ENCODE measurements at regions not wholly inside any gene's neighbourhood (a gene's known extent, or its start where the extent isn't known, plus 50 kb on each side); places are given as distances from the start of the nearest gene placed in this dataset.

DNA sequence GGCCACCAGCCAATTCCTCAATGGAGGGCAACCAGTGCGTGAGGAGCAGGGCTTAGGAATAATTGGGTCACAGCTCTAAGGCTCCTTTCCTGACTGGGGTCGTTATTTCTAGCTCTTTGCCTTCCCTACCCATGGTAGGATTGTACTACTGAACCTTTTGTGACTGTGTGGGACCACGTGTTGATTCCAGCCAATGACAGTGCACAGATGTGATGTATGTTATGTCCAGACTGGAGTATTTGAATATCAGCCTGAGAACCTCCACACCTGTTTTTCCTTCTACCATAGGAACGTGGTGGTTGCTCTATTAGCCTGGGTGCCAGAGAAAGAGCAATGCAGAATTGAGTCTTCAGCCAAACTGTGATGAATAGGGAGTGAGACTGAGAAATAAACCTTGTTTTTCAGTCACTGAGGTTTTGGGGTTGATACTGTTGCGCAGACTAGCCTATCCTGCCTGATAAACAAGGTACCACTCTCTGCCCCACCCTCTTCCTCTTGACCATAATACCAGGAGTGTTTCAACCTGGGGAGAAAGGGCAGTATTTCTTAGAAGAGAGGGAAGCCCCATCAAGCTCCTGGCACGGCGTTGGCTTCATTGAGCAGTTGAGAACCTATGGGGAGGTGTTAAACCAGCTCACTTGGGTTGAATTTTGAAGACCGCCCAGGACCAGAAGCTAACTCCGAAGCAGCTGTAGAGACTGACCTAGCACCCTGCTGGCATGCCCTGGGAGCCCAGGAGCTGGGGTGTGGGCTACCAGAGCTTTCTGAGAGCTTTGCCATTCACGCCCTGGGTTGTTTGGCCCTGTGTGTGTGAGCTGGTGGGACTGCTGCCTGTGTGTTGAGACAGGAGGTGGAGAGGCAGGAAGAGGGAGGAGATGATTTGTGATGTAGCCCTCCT is 105.5 kb upstream of the BACH2 start:
- Histone ChIP-seq H3K27ac (no peak overlapping the region), H3K36me3 (no peaks in the 10 kb centered on the region), H3K27me3 (no peaks in the 10 kb centered on the region), H3K9me3 (no peaks in the 10 kb centered on the region), H3K4me3 (no peak overlapping the region), H3K4me1 (no peaks in the 10 kb centered on the region)
- no peak for TF ChIP-seq POLR2A (IDR thresholded peaks at IDR 0.05)
- TF ChIP-seq, protein P1, sequence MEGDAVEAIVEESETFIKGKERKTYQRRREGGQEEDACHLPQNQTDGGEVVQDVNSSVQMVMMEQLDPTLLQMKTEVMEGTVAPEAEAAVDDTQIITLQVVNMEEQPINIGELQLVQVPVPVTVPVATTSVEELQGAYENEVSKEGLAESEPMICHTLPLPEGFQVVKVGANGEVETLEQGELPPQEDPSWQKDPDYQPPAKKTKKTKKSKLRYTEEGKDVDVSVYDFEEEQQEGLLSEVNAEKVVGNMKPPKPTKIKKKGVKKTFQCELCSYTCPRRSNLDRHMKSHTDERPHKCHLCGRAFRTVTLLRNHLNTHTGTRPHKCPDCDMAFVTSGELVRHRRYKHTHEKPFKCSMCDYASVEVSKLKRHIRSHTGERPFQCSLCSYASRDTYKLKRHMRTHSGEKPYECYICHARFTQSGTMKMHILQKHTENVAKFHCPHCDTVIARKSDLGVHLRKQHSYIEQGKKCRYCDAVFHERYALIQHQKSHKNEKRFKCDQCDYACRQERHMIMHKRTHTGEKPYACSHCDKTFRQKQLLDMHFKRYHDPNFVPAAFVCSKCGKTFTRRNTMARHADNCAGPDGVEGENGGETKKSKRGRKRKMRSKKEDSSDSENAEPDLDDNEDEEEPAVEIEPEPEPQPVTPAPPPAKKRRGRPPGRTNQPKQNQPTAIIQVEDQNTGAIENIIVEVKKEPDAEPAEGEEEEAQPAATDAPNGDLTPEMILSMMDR (IDR thresholded peaks at IDR 0.05), result no peak
- intact Hi-C loops (cut with DNase I; ENCODE audit: low total_unique reads), result no loop called here
- DNase-seq, result no peak

DNA sequence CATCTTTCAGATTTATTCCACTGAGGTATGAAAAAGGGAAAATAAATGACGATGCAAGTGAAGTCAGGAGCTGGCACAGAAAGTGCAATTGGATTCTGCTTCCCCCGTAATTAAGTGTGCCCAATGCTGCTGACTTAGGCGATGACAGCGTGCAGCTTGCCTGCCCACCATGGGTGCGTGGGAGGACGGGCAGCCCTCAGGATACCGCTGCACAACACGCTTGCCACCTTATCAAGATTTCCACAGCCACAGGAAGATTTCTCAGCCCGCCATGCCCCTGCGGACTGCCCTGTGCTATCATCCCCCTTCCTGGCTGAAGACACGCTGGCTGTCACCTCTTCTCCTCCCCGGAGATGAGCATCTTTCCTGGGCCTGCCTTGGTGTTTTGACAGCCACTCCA is 103.3 kb upstream of the BACH2 start:
- no peaks in the 10 kb centered on the region for H3K4me1 ChIP-seq
- no peaks in the 10 kb centered on the region for H3K36me3 ChIP-seq
- H3K27ac ChIP-seq, result no peak overlapping the region
- intact Hi-C loops (cut with DNase I; ENCODE audit: low total_unique reads), result loop anchor here (10.0 kb wide), 1 partner anchor 455 kb away; no protein-coding TSS in a partner anchor
- TF ChIP-seq, protein P1 (IDR thresholded peaks at IDR 0.05), result no peak
- TF ChIP-seq POLR2A (IDR thresholded peaks at IDR 0.05), result no peak
- DNase-seq, result no peak
- no peak overlapping the region for H3K4me3 ChIP-seq
- H3K27me3 ChIP-seq, result no peaks in the 10 kb centered on the region
- no peaks in the 10 kb centered on the region for H3K9me3 ChIP-seq

DNA sequence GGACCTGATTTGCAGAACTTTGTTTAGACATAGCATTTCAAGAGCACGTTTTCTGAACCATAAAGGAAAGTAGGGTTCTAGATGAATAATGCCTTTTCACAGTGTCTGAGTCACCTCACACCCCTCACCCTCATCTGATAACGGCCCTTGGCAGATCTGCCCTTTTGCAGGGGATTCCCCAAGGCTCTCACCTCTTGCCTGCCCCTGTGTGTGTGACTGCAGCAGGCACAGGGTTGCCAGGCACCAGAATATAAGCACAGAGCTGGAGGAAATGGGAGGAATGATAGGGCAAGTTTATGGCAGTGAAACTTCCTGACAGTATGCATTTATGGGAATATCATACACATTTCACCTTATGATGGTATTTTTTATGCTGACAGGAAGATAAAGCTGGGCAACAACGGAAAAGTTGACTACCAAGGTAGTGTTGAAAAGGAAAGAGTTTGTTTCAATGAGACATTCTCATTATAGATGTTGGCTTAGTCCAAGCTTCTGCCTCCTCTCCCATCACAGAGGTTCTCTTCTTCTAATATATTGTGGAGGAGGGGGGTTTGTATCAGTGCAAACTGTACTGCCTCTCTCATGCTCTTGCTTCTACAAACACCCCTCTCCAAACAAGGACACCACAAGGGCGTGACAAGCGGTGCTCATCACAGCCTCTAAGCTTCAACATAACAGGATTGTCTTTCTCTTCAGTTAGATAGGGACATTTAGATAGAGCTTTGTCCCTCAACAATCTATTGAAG is 101.5 kb upstream of the BACH2 start:
- Histone ChIP-seq H3K27ac (no peak overlapping the region), H3K4me1 (no peaks in the 10 kb centered on the region), H3K4me3 (no peak overlapping the region), H3K36me3 (no peaks in the 10 kb centered on the region), H3K9me3 (no peaks in the 10 kb centered on the region), H3K27me3 (no peaks in the 10 kb centered on the region)
- intact Hi-C loops (cut with DNase I; ENCODE audit: low total_unique reads), result loop anchor here (10.0 kb wide), 1 partner anchor 453 kb away; no protein-coding TSS in a partner anchor
- DNase-seq, result no peak
- no peak for TF ChIP-seq POLR2A (IDR thresholded peaks at IDR 0.05)
- TF ChIP-seq, protein P1 (IDR thresholded peaks at IDR 0.05), result no peak

DNA sequence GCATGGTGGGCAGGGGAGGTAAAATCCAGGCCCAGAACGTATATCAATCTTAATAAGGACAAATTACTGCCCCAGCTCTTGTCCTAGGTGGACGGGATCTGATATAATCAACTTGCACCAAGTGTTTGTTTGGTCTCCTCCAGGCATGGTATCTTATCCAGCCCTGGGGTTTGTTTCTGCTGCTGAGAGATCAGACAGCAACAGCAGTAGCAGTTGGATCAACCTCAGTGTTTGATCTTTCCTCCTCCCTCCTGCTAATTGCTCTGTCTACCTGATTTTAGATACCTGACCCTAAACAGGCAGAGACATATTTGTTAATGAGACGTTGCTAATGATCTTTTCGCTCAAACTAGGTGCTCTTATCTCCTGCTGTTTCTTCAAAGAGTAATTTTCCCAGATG is 100.4 kb upstream of the BACH2 start:
- Histone ChIP-seq H3K27me3 (no peaks in the 10 kb centered on the region), H3K9me3 (no peaks in the 10 kb centered on the region), H3K4me3 (no peak overlapping the region), H3K36me3 (no peaks in the 10 kb centered on the region), H3K27ac (no peak overlapping the region), H3K4me1 (no peaks in the 10 kb centered on the region)
- no peak for TF ChIP-seq POLR2A (IDR thresholded peaks at IDR 0.05)
- TF ChIP-seq, protein P1 (IDR thresholded peaks at IDR 0.05), result no peak
- DNase-seq, result no peak
- intact Hi-C loops (cut with DNase I; ENCODE audit: low total_unique reads), result loop anchor here (10.0 kb wide), 1 partner anchor 452 kb away; no protein-coding TSS in a partner anchor

Measured in uterus (tissue), 3 donors.